SK-N-SH (cell line): ENCODE measurements at regions not wholly inside any gene's neighbourhood (a gene's known extent, or its start where the extent isn't known, plus 50 kb on each side); places are given as distances from the start of the nearest gene placed in this dataset.

Source experiments
- CHD2 ChIP-seq: fragments of 150-350 bp; IDR thresholded peaks from 2 replicates; pipeline ENCODE4 v1.6.1; 2018; ENCODE audit warnings: low read length; ENCODE audit not compliant: partially characterized antibody
- CTCF ChIP-seq: fragments of 200-600 bp; sonication (generic); IDR thresholded peaks from 2 replicates; pipeline ENCODE4 v1.6.1; 2017; ENCODE audit warnings: antibody characterized with exemption, mild to moderate bottlenecking, moderate library complexity
- EP300 ChIP-seq, 2 experiments: IDR thresholded peaks; 2 replicates each; pipeline versions ENCODE4 v1.4.0 to v1.6.1; 2012; ENCODE audit warnings: borderline replicate concordance in 1 of 2, low read depth in 1 of 2, low read length in 1 of 2
- EZH2phosphoT487 ChIP-seq: fragments of 200-600 bp; sonication (generic); IDR thresholded peaks from 2 replicates; pipeline ENCODE4 v1.6.1; 2017; ENCODE audit warnings: low read depth, mixed run types, mild to moderate bottlenecking, antibody characterized with exemption, moderate library complexity, borderline replicate concordance
- FOXM1 ChIP-seq: IDR thresholded peaks from 2 replicates; pipeline ENCODE4 v1.4.0; 2012; ENCODE audit warnings: low read depth, mild to moderate bottlenecking
- GABPA ChIP-seq: IDR thresholded peaks from 2 replicates; pipeline ENCODE4 v1.4.0; 2012; ENCODE audit warnings: low read depth, mild to moderate bottlenecking
- JUND ChIP-seq: IDR thresholded peaks from 2 replicates; pipeline ENCODE4 v1.4.0; 2012
- NRF1 ChIP-seq: IDR thresholded peaks from 2 replicates; pipeline ENCODE4 v1.6.1; 2012; ENCODE audit warnings: low read depth, mild to moderate bottlenecking, low read length
- POLR2AphosphoS5 ChIP-seq: IDR thresholded peaks from 2 replicates; pipeline ENCODE4 v1.6.1; 2012; ENCODE audit warnings: low read depth, low read length
- RAD21 ChIP-seq: IDR thresholded peaks from 2 replicates; pipeline ENCODE4 v1.6.1; 2012; ENCODE audit warnings: mild to moderate bottlenecking, low read length
- RFX5 ChIP-seq: IDR thresholded peaks from 2 replicates; pipeline ENCODE4 v1.6.1; 2012; ENCODE audit warnings: mild to moderate bottlenecking, improper control_type of control experiment, low read length
- SMC3 ChIP-seq: IDR thresholded peaks from 2 replicates; pipeline ENCODE4 v1.6.1; 2012; ENCODE audit warnings: low read depth, low read length, improper control_type of control experiment
- TEAD4 ChIP-seq: IDR thresholded peaks from 2 replicates; pipeline ENCODE4 v1.4.0; 2012; ENCODE audit warnings: mild to moderate bottlenecking, borderline replicate concordance; ENCODE audit not compliant: insufficient read depth
- ZBTB33 ChIP-seq: IDR thresholded peaks from 2 replicates; pipeline ENCODE4 v1.4.0; 2012; ENCODE audit warnings: low read depth, borderline replicate concordance

- TF ChIP-seq NRF1: no peak
- no peak for TF ChIP-seq CTCF
- no peak for TF ChIP-seq GABPA
- no peak for TF ChIP-seq EP300 (IDR thresholded peaks at IDR 0.05; ENCODE audit: borderline replicate concordance in 1 of 2, low read depth in 1 of 2, low read length in 1 of 2)
- TF ChIP-seq CHD2: no peak
- TF ChIP-seq SMC3: no peak
- no peak for TF ChIP-seq TEAD4
- TF ChIP-seq EZH2phosphoT487: no peak
- TF ChIP-seq JUND: no peak
- TF ChIP-seq POLR2AphosphoS5: no peak
- no peak for TF ChIP-seq ZBTB33
- no peak for TF ChIP-seq RFX5
- TF ChIP-seq RAD21: no peak
- TF ChIP-seq FOXM1: no peak
Observed at GRCh38 chr1:239677362-239677761, 291.0 kb downstream of the CHRM3 start.
